Right atrium auricular region (tissue), 2 donors: ENCODE measurements at regions not wholly inside any gene's neighbourhood (a gene's known extent, or its start where the extent isn't known, plus 50 kb on each side); places are given as distances from the start of the nearest gene placed in this dataset.

ENCODE experiments used
- DNase-seq: peaks from one replicate; pipeline ENCODE4 v3.0.0-alpha.2; 2019; ENCODE audit warnings: low spot score
- H3K27ac ChIP-seq, 2 donors: fragments of 200-600 bp; sonication (generic); 1 replicate in 1 of 2; 2 replicates in 1 of 2; pipeline ENCODE4 v1.5.1; 2016 to 2019
- H3K27me3 ChIP-seq, 2 donors: fragments of 200-600 bp; sonication (generic); one replicate each; pipeline versions ENCODE4 v1.5.1 to v1.6.0; 2017 to 2019
- H3K36me3 ChIP-seq: fragments of 200-600 bp; sonication (generic); one replicate; pipeline ENCODE4 v1.5.1; 2016
- H3K4me1 ChIP-seq, 2 donors: fragments of 200-600 bp; sonication (generic); one replicate each; pipeline versions ENCODE4 v1.5.1 to v1.6.0; 2017 to 2019
- H3K4me3 ChIP-seq, 2 donors: fragments of 200-600 bp; sonication (generic); 1 replicate in 1 of 2; 2 replicates in 1 of 2; pipeline ENCODE4 v1.5.1; 2017 to 2019; ENCODE audit warnings: mild to moderate bottlenecking in 1 of 2, moderate library complexity in 1 of 2
- H3K9me3 ChIP-seq, 2 donors: fragments of 200-600 bp; sonication (generic); one replicate each; pipeline ENCODE4 v1.5.1; 2019
- TF ChIP-seq, protein P1 (sequence below), 2 donors: fragments of 200-600 bp; sonication (generic); IDR thresholded peaks; one replicate each; pipeline ENCODE4 v1.5.1; 2019; ENCODE audit warnings: antibody characterized with exemption in 2 of 2

DNA sequence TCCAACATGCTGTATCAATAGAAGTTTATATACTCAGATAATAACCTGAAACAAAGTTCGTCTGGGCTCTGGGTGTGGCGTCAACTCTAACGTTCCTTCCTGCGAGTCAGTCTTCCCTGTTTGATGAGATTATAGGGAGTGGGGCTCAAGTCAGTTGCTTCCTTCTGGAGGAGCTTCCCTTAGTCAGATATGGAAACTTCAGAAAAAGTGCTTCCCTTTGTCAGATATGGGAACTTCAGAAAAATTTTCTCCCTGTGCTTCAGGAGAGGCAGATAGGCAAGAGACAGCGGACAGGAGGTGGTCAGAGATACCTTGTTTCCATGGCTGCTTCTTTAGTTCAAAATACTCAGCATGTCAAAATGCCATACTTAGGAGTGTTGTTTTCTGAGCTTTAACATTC is 51.1 kb upstream of the PRDX6 start:
- Histone ChIP-seq H3K27ac (no peak overlapping the region), H3K27me3 (no peaks in the 10 kb centered on the region), H3K36me3 (no peaks in the 10 kb centered on the region), H3K4me1 (peaks cover 0 to 24% of the 10 kb centered on the region in 2 donors), H3K4me3 (no peak overlapping the region), H3K9me3 (no peaks in the 10 kb centered on the region)
- TF ChIP-seq, protein P1, sequence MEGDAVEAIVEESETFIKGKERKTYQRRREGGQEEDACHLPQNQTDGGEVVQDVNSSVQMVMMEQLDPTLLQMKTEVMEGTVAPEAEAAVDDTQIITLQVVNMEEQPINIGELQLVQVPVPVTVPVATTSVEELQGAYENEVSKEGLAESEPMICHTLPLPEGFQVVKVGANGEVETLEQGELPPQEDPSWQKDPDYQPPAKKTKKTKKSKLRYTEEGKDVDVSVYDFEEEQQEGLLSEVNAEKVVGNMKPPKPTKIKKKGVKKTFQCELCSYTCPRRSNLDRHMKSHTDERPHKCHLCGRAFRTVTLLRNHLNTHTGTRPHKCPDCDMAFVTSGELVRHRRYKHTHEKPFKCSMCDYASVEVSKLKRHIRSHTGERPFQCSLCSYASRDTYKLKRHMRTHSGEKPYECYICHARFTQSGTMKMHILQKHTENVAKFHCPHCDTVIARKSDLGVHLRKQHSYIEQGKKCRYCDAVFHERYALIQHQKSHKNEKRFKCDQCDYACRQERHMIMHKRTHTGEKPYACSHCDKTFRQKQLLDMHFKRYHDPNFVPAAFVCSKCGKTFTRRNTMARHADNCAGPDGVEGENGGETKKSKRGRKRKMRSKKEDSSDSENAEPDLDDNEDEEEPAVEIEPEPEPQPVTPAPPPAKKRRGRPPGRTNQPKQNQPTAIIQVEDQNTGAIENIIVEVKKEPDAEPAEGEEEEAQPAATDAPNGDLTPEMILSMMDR (IDR thresholded peaks at IDR 0.05), result no peak
- no peak for DNase-seq

DNA sequence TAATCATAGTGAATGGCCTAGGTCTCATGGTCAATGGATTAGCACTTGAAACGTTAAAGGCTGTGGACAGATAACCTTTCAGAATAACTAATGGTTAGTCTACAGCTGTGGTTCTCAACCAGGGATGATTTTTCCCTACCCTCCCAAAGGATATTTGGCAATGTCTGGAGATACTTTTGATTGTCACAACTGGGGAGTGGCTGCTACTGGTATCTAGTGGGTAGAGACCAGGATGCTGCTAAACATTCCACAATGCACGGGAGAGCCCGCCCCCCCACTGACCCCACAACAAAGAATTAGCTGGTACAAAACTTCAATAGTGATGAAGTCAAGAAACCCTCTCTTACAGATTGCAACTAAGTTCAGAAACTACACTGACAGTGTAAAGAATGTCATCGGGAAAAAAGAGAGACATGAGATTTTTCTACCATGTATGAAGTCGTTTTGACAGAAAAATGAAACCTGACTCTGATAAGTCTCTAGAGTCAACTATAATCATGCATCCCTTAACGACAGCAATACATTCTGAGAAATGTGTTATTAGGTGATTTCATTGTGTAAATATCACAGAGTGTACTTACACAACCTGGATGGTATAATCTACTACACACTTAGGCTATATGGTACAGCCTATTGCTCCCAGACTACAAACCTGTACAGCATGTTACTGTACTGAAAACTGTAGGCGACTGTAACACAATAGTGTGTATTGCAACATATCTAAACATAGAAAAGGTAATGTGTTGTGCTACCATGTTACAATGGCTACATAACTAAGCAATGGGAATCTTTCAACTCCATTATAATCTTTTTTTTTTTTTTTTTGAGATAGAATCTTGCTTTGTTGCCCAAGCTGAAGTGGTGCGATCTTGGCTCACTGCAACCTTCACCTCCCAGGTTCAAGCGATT is 49.7 kb upstream of the PRDX6 start:
- no peak overlapping the region for H3K27ac ChIP-seq
- DNase-seq, result no peak
- TF ChIP-seq, protein P1 (IDR thresholded peaks at IDR 0.05), result no peak
- no peaks in the 10 kb centered on the region for H3K9me3 ChIP-seq
- H3K4me1 ChIP-seq, result peaks cover 0 to 28% of the 10 kb centered on the region in 2 donors
- H3K27me3 ChIP-seq, result no peaks in the 10 kb centered on the region
- no peaks in the 10 kb centered on the region for H3K36me3 ChIP-seq
- H3K4me3 ChIP-seq, result no peak overlapping the region
